HL-60 (cell line): ENCODE measurements at regions not wholly inside any gene's neighbourhood (a gene's known extent, or its start where the extent isn't known, plus 50 kb on each side); places are given as distances from the start of the nearest gene placed in this dataset.

Experiments
- DNase-seq, 2 experiments: peaks; one replicate each; pipeline ENCODE4 v3.0.0-alpha.2; 2010 to 2020; ENCODE audit warnings: low read depth in 1 of 2, low spot score in 1 of 2
- H3K27ac ChIP-seq: fragments of 250-450 bp; sonication (Bioruptor Pico); replicated peaks from 2 replicates; pipeline ENCODE4 v1.5.1; 2020; ENCODE audit warnings: mild to moderate bottlenecking, moderate library complexity
- H3K27me3 ChIP-seq: fragments of 250-450 bp; sonication (Bioruptor Pico); 2 replicates; pipeline ENCODE4 v1.5.1; 2021; ENCODE audit warnings: mild to moderate bottlenecking, moderate library complexity; ENCODE audit not compliant: insufficient read depth, poor library complexity, severe bottlenecking
- H3K4me3 ChIP-seq: replicated peaks from 2 replicates; pipeline ENCODE4 v1.5.1; 2011; ENCODE audit warnings: mild to moderate bottlenecking, control low read depth, low read length; ENCODE audit not compliant: insufficient read depth
- CTCF ChIP-seq: IDR thresholded peaks from one replicate; pipeline ENCODE4 v1.5.1; 2011; ENCODE audit warnings: low read length, control low read depth, inconsistent platforms; ENCODE audit not compliant: insufficient read depth
- GABPA ChIP-seq: IDR thresholded peaks from 2 replicates; pipeline ENCODE4 v1.6.1; 2012; ENCODE audit warnings: low read depth
- POLR2AphosphoS5 ChIP-seq: IDR thresholded peaks from 2 replicates; pipeline ENCODE4 v1.6.1; 2012; ENCODE audit warnings: low read depth
- SPI1 ChIP-seq: IDR thresholded peaks from 2 replicates; pipeline ENCODE4 v1.6.1; 2012; ENCODE audit warnings: low read depth, mild to moderate bottlenecking, borderline replicate concordance
- TF ChIP-seq, protein P1 (sequence below): IDR thresholded peaks from 2 replicates; pipeline ENCODE4 v1.6.1; 2012; ENCODE audit warnings: low read depth; ENCODE audit not compliant: insufficient replicate concordance

DNA sequence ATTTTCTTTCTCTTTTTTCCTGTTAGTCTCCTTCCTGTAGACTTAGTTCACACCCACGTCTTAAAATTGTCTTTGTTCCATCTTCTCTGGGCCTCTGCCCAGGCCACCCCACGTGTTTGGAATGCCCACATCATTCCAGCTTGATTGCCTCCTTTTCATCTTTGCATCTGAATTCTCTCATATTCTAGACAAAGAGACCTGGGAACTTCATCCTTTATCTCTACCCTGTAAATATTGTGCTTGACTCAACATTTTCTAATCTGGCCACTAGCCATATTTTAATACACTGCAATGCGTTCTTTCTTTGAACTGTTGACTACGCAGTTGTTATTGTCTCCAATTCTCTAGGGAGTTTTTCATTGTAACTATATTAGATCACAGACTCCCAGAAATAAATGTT is 187.5 kb upstream of the NRXN1 start:
- DNase-seq: no peak

GRCh38 chr2:51218047-51218446 is 186.1 kb upstream of the NRXN1 start:
- no peak for DNase-seq
- H3K27ac ChIP-seq: no peak overlapping the region
- TF ChIP-seq SPI1 (no peak), POLR2AphosphoS5 (no peak), GABPA (no peak), CTCF (no peak)
- TF ChIP-seq, protein P1, sequence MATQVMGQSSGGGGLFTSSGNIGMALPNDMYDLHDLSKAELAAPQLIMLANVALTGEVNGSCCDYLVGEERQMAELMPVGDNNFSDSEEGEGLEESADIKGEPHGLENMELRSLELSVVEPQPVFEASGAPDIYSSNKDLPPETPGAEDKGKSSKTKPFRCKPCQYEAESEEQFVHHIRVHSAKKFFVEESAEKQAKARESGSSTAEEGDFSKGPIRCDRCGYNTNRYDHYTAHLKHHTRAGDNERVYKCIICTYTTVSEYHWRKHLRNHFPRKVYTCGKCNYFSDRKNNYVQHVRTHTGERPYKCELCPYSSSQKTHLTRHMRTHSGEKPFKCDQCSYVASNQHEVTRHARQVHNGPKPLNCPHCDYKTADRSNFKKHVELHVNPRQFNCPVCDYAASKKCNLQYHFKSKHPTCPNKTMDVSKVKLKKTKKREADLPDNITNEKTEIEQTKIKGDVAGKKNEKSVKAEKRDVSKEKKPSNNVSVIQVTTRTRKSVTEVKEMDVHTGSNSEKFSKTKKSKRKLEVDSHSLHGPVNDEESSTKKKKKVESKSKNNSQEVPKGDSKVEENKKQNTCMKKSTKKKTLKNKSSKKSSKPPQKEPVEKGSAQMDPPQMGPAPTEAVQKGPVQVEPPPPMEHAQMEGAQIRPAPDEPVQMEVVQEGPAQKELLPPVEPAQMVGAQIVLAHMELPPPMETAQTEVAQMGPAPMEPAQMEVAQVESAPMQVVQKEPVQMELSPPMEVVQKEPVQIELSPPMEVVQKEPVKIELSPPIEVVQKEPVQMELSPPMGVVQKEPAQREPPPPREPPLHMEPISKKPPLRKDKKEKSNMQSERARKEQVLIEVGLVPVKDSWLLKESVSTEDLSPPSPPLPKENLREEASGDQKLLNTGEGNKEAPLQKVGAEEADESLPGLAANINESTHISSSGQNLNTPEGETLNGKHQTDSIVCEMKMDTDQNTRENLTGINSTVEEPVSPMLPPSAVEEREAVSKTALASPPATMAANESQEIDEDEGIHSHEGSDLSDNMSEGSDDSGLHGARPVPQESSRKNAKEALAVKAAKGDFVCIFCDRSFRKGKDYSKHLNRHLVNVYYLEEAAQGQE: no peak
- H3K27me3 ChIP-seq: no peaks in the 10 kb centered on the region
- no peak overlapping the region for H3K4me3 ChIP-seq

More for the DNA sequence above, 187.5 kb upstream of the NRXN1 start:
- Histone ChIP-seq H3K27me3 (no peaks in the 10 kb centered on the region), H3K4me3 (no peak overlapping the region), H3K27ac (no peak overlapping the region)
- TF ChIP-seq POLR2AphosphoS5: no peak
- TF ChIP-seq, protein P1: no peak
- TF ChIP-seq CTCF: no peak
- no peak for TF ChIP-seq SPI1
- no peak for TF ChIP-seq GABPA

GRCh38 chr2:51213826-51214225 is 181.9 kb upstream of the NRXN1 start:
- TF ChIP-seq, protein P1: no peak
- TF ChIP-seq POLR2AphosphoS5 (no peak), CTCF (no peak), SPI1 (no peak), GABPA (no peak)
- Histone ChIP-seq H3K27me3 (no peaks in the 10 kb centered on the region), H3K27ac (no peak overlapping the region), H3K4me3 (no peak overlapping the region)
- no peak for DNase-seq
